Caco-2 (cell line): ENCODE measurements at regions not wholly inside any gene's neighbourhood (a gene's known extent, or its start where the extent isn't known, plus 50 kb on each side); places are given as distances from the start of the nearest gene placed in this dataset.
"Not testable (repeated sequence)": the region's sequence is repeated elsewhere in the genome, so short reads cannot be mapped to it uniquely, and the experiment has no call there.

Experiments
- BruUV-seq: library from RNA; stranded (reverse); fragments of 400-500 nt; replicated peaks from 2 replicates; lab custom pipeline; 2021; lab: Mats Ljungman, UMichigan
- CTCF ChIA-PET: fragments of 300-600 bp; sonication (Branson Sonifier 250); formaldehyde crosslinking; loops from one replicate; lab custom pipeline; 2022; ENCODE audit warnings: antibody characterized with exemption; lab: Charles Lee
- POLR2A ChIA-PET: fragments of 300-600 bp; sonication (Branson Sonifier 250); formaldehyde crosslinking; loops from one replicate; lab custom pipeline; 2022; ENCODE audit warnings: antibody characterized with exemption; lab: Charles Lee
- DNase-seq, 2 experiments: peaks; one replicate each; pipeline versions ENCODE4 v3.0.0 to v3.0.0-alpha.2; 2020 to 2022
- H3K27me3 ChIP-seq: replicated peaks from 2 replicates; pipeline ENCODE4 v1.6.0; 2011; ENCODE audit warnings: low read length; ENCODE audit not compliant: control insufficient read depth, insufficient read depth
- H3K36me3 ChIP-seq: 2 replicates; pipeline ENCODE4 v1.5.1; 2011; ENCODE audit warnings: low read length; ENCODE audit not compliant: control insufficient read depth, insufficient read depth
- H3K4me1 ChIP-seq: fragments of 250-450 bp; sonication (Bioruptor Pico); 2 replicates; pipeline ENCODE4 v1.5.1; 2020; ENCODE audit warnings: mild to moderate bottlenecking
- H3K4me3 ChIP-seq: 2 replicates; pipeline ENCODE4 v1.5.1; 2011; ENCODE audit warnings: low read depth, mild to moderate bottlenecking, control low read depth, low read length
- H3K9me3 ChIP-seq: fragments of 250-450 bp; sonication (Bioruptor Pico); 2 replicates; pipeline ENCODE4 v1.5.1; 2020; ENCODE audit warnings: mild to moderate bottlenecking, moderate library complexity
- H3K27ac Mint-ChIP-seq: one replicate; pipeline ENCODE4 v1.8.0; 2022; ENCODE audit warnings: mixed read lengths; ENCODE audit not compliant: unreplicated experiment
- H3K27me3 Mint-ChIP-seq: one replicate; pipeline ENCODE4 v1.8.0; 2022; ENCODE audit warnings: mixed read lengths; ENCODE audit not compliant: insufficient read depth, unreplicated experiment
- H3K36me3 Mint-ChIP-seq: one replicate; pipeline ENCODE4 v1.8.0; 2022; ENCODE audit warnings: mild to moderate bottlenecking, mixed read lengths; ENCODE audit not compliant: insufficient read depth, unreplicated experiment
- H3K4me1 Mint-ChIP-seq: one replicate; pipeline ENCODE4 v1.8.0; 2022; ENCODE audit warnings: low read depth, mixed read lengths; ENCODE audit not compliant: unreplicated experiment
- H3K4me3 Mint-ChIP-seq: one replicate; pipeline ENCODE4 v1.8.0; 2022; ENCODE audit warnings: mild to moderate bottlenecking, moderate library complexity, mixed read lengths; ENCODE audit not compliant: unreplicated experiment
- H3K9me3 Mint-ChIP-seq: one replicate; pipeline ENCODE4 v1.8.0; 2022; ENCODE audit warnings: mixed read lengths; ENCODE audit not compliant: unreplicated experiment
- intact Hi-C: fragments of 100-400 bp; cut with micrococcal nuclease; formaldehyde crosslinking; loops from one replicate; pipeline ENCODE4 v1.10.0; 2022; ENCODE audit not compliant: unreplicated experiment
- TF ChIP-seq, protein P1 (sequence below), 2 experiments: fragments of 200-600 bp in 1 of 2; IDR thresholded peaks; 1 replicate in 1 of 2; 2 replicates in 1 of 2; pipeline versions ENCODE4 v1.5.1 to v1.8.0; 2011 to 2022; ENCODE audit warnings: antibody characterized with exemption in 1 of 2, control low read depth in 1 of 2, inconsistent platforms in 1 of 2, low read depth in 1 of 2, low read length in 1 of 2, mild to moderate bottlenecking in 1 of 2, moderate library complexity in 1 of 2; ENCODE audit not compliant: insufficient read depth in 1 of 2, severe bottlenecking in 1 of 2, unreplicated experiment in 1 of 2

DNA sequence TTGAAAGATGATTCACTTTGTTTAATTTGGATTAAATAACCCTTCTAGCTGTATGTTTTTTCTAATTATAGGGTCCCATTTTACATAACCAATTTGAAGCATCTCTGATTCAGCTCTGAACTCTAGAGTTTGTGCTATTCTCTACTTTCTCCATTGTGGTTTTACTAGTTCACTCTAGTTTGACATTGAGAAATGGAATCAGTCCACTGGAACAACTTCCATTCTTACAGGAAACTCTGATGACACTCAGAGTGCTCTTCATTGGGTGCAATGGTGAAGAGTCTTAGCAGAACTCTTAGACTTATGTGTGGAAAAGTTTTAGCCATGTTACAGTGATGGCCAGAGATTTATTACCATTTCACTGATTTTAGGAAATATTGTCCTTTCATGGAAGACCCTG, 140.7 kb downstream of the DYRK2 start:
- TF ChIP-seq, protein P1, sequence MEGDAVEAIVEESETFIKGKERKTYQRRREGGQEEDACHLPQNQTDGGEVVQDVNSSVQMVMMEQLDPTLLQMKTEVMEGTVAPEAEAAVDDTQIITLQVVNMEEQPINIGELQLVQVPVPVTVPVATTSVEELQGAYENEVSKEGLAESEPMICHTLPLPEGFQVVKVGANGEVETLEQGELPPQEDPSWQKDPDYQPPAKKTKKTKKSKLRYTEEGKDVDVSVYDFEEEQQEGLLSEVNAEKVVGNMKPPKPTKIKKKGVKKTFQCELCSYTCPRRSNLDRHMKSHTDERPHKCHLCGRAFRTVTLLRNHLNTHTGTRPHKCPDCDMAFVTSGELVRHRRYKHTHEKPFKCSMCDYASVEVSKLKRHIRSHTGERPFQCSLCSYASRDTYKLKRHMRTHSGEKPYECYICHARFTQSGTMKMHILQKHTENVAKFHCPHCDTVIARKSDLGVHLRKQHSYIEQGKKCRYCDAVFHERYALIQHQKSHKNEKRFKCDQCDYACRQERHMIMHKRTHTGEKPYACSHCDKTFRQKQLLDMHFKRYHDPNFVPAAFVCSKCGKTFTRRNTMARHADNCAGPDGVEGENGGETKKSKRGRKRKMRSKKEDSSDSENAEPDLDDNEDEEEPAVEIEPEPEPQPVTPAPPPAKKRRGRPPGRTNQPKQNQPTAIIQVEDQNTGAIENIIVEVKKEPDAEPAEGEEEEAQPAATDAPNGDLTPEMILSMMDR (IDR thresholded peaks at IDR 0.05; ENCODE audit: insufficient read depth in 1 of 2, low read depth in 1 of 2, low read length in 1 of 2, severe bottlenecking in 1 of 2, unreplicated experiment in 1 of 2): no peak
- CTCF ChIA-PET: no interaction called here
- Histone ChIP-seq H3K4me1 (peaks cover 5% of the 10 kb centered on the region; the same call in 1 of the 2 replicates), H3K27me3 (no peaks in the 10 kb centered on the region), H3K36me3 (no peaks in the 10 kb centered on the region), H3K4me3 (no peak overlapping the region), H3K9me3 (no peaks in the 10 kb centered on the region)
- Mint-ChIP-seq H3K4me1 (no peaks in the 10 kb centered on the region), H3K27me3 (peaks cover 3% of the 10 kb centered on the region), H3K36me3 (no peaks in the 10 kb centered on the region), H3K9me3 (peaks cover 23% of the 10 kb centered on the region), H3K27ac (no peak overlapping the region), H3K4me3 (no peak overlapping the region)
- DNase-seq: no peak
- POLR2A ChIA-PET: no interaction called here
- intact Hi-C loops: no loop called here
- no TSS peak for BruUV-seq

DNA sequence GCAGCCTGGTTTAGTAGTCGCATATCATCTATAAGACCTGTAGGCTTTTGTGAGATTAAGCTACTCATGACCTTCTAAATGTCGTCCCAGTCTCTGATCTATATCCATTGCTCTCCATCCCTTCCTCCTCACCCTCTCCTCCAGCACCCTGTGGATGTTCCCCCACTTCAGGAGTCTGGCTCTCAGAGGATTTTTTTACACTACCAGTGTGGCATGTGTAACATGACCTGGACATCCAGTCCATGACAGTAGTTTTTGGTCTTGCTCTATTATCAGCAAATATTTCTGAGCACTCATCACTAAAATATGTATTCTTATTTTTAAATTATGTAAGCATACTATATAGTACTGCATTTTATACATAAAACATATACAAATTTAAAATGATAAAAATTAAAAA, 142.1 kb downstream of the DYRK2 start:
- intact Hi-C loops: no loop called here
- Mint-ChIP-seq H3K4me1 (peaks cover 5% of the 10 kb centered on the region), H3K36me3 (no peaks in the 10 kb centered on the region), H3K9me3 (peaks cover 16% of the 10 kb centered on the region), H3K4me3 (no peak overlapping the region), H3K27me3 (no peaks in the 10 kb centered on the region), H3K27ac (no peak overlapping the region)
- TF ChIP-seq, protein P1 (IDR thresholded peaks at IDR 0.05; ENCODE audit: insufficient read depth in 1 of 2, low read depth in 1 of 2, low read length in 1 of 2, severe bottlenecking in 1 of 2, unreplicated experiment in 1 of 2): no peak
- Histone ChIP-seq H3K4me1 (peaks cover 5% of the 10 kb centered on the region; the same call in 1 of the 2 replicates), H3K27me3 (no peaks in the 10 kb centered on the region), H3K9me3 (no peaks in the 10 kb centered on the region), H3K4me3 (no peak overlapping the region), H3K36me3 (no peaks in the 10 kb centered on the region)
- DNase-seq: no peak
- CTCF ChIA-PET: no interaction called here
- no TSS peak for BruUV-seq
- POLR2A ChIA-PET: no interaction called here

DNA sequence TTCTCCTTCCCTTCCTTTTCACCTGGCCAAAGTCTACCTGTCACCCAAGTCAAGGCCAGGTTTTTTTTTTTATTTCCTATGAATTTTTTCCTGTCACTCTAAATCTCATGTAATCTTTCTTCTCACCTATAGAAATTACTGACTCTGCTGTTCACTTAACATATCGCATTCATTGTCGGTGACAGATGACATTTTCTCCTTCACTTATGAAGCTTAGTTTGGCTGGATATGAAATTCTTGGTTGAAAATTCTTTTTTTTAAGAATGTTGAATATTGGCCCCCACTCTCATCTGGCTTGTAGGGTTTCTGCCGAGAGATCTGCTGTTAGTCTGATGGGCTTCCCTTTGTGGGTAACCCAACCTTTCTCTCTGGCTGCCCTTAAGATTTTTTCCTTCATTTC, 142.8 kb downstream of the DYRK2 start:
- peaks cover 16% of the 10 kb centered on the region for H3K9me3 Mint-ChIP-seq
- intact Hi-C loops, H3K4me1 Mint-ChIP-seq, H3K9me3 ChIP-seq, H3K36me3 ChIP-seq, CTCF ChIA-PET, H3K27me3 Mint-ChIP-seq, H3K36me3 Mint-ChIP-seq, BruUV-seq, H3K4me3 ChIP-seq, POLR2A ChIA-PET, H3K4me3 Mint-ChIP-seq, DNase-seq, H3K4me1 ChIP-seq, H3K27me3 ChIP-seq, H3K27ac Mint-ChIP-seq: not testable (repeated sequence)

DNA sequence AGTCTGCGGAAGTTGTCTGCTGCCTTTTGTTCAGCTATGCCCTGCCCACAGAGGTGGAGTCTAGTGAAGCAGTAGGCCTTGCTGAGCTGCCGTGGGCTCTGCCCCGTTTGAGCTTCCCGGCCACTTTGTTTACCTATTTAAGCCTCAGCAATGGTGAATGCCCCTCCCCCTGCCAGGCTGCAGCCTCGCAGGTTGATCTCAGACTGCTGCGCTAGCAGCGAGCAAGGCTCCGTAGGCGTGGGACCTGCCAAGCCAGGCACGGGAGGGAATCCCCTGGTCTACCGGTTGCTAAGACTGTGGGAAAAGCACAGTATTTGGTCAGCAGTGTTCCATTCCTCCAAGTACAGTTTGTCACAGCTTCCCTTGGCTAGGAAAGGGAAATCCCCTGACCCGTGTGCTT, 143.6 kb downstream of the DYRK2 start:
- TF ChIP-seq, protein P1 (IDR thresholded peaks at IDR 0.05; ENCODE audit: insufficient read depth in 1 of 2, low read depth in 1 of 2, low read length in 1 of 2, severe bottlenecking in 1 of 2, unreplicated experiment in 1 of 2): no peak
- BruUV-seq: no TSS peak
- Mint-ChIP-seq H3K4me1 (peaks cover 5% of the 10 kb centered on the region), H3K27ac (no peak overlapping the region), H3K9me3 (peaks cover 16% of the 10 kb centered on the region), H3K27me3 (no peaks in the 10 kb centered on the region), H3K4me3 (no peak overlapping the region), H3K36me3 (no peaks in the 10 kb centered on the region)
- Histone ChIP-seq H3K4me3 (no peak overlapping the region), H3K4me1 (peaks cover 5% of the 10 kb centered on the region; the same call in 1 of the 2 replicates), H3K36me3 (no peaks in the 10 kb centered on the region), H3K27me3 (no peaks in the 10 kb centered on the region), H3K9me3 (no peaks in the 10 kb centered on the region)
- ChIA-PET CTCF (no interaction called here), POLR2A (no interaction called here)
- intact Hi-C loops: no loop called here
- no peak for DNase-seq
